IMR-90 (cell line): ENCODE measurements at regions not wholly inside any gene's neighbourhood (a gene's known extent, or its start where the extent isn't known, plus 50 kb on each side); places are given as distances from the start of the nearest gene placed in this dataset.

ENCODE experiments used
- ATAC-seq: fragments of 200-7000 bp; cut with Tn5 transposase; 2 replicates; pipeline ENCODE4 v1.9.1; 2020; ENCODE audit warnings: low read depth, mild to moderate bottlenecking, moderate library complexity
- BruUV-seq: library from RNA; stranded (reverse); fragments of 400-500 nt; replicated peaks from 2 replicates; lab custom pipeline; 2021; lab: Mats Ljungman, UMichigan
- CTCF ChIA-PET: fragments of 300-600 bp; formaldehyde crosslinking; extraction: SDS; loops from one replicate; lab custom pipeline; 2021; ENCODE audit warnings: antibody characterized with exemption; lab: Yijun Ruan, JAX
- POLR2A ChIA-PET: fragments of 300-600 bp; sonication (Branson Sonifier 250); formaldehyde crosslinking; loops from one replicate; lab custom pipeline; 2022; ENCODE audit warnings: antibody characterized with exemption; ENCODE audit not compliant: unreplicated experiment; lab: Charles Lee
- DNase-seq: peaks from one replicate; pipeline ENCODE4 v3.0.0; 2013
- H2AFZ ChIP-seq: replicated peaks from 2 replicates; pipeline ENCODE3; 2013; ENCODE audit warnings: low read length, mild to moderate bottlenecking; ENCODE audit not compliant: poor library complexity
- H2AK5ac ChIP-seq: 2 replicates; pipeline ENCODE4 v1.6.1; 2013; ENCODE audit warnings: low read depth, low read length, inconsistent platforms
- H2AK9ac ChIP-seq: replicated peaks from 2 replicates; pipeline ENCODE3; 2013; ENCODE audit warnings: mild to moderate bottlenecking, low read depth, low read length, moderate library complexity; ENCODE audit not compliant: poor library complexity
- H2BK120ac ChIP-seq: 2 replicates; pipeline ENCODE4 v1.6.1; 2013; ENCODE audit warnings: low read depth, low read length, inconsistent platforms
- H2BK15ac ChIP-seq: 3 replicates; pipeline ENCODE4 v1.6.1; 2013; ENCODE audit warnings: low read depth, low read length, inconsistent platforms
- H2BK20ac ChIP-seq: 2 replicates; pipeline ENCODE4 v1.6.1; 2013; ENCODE audit warnings: low read depth, mild to moderate bottlenecking, inconsistent platforms, low read length, moderate library complexity
- H2BK5ac ChIP-seq: 2 replicates; pipeline ENCODE4 v1.6.1; 2013; ENCODE audit warnings: mild to moderate bottlenecking, low read depth, low read length, inconsistent platforms; ENCODE audit not compliant: poor library complexity, severe bottlenecking
- H3K14ac ChIP-seq: replicated peaks from 2 replicates; pipeline ENCODE4 v1.6.1; 2013; ENCODE audit warnings: low read depth, low read length, inconsistent platforms
- H3K18ac ChIP-seq: 2 replicates; pipeline ENCODE4 v1.6.1; 2013; ENCODE audit warnings: low read depth, low read length, control low read depth
- H3K23ac ChIP-seq: 2 replicates; pipeline ENCODE4 v1.6.1; 2013; ENCODE audit warnings: low read depth, low read length, inconsistent platforms
- H3K27ac ChIP-seq: 2 replicates; pipeline ENCODE4 v1.5.1; 2013; ENCODE audit warnings: mild to moderate bottlenecking, control low read depth, low read length; ENCODE audit not compliant: insufficient read depth
- H3K27me3 ChIP-seq: 2 replicates; pipeline ENCODE4 v1.6.1; 2013; ENCODE audit warnings: low read length; ENCODE audit not compliant: control insufficient read depth, insufficient read depth
- H3K36me3 ChIP-seq: 2 replicates; pipeline ENCODE4 v1.6.1; 2013; ENCODE audit warnings: low read length, mixed read lengths; ENCODE audit not compliant: control insufficient read depth, insufficient read depth
- H3K4ac ChIP-seq: 2 replicates; pipeline ENCODE4 v1.6.1; 2013; ENCODE audit warnings: low read depth, low read length, inconsistent platforms
- H3K4me1 ChIP-seq: 2 replicates; pipeline ENCODE4 v1.6.1; 2013; ENCODE audit warnings: low read length, mixed read lengths; ENCODE audit not compliant: control insufficient read depth, insufficient read depth
- H3K4me2 ChIP-seq: 2 replicates; pipeline ENCODE4 v1.6.1; 2013; ENCODE audit warnings: low read depth, mild to moderate bottlenecking, control low read depth, low read length, moderate library complexity
- H3K4me3 ChIP-seq: 2 replicates; pipeline ENCODE4 v1.5.1; 2013; ENCODE audit warnings: low read depth, mild to moderate bottlenecking, control low read depth, low read length, moderate library complexity; ENCODE audit not compliant: insufficient read depth
- H3K56ac ChIP-seq: 2 replicates; pipeline ENCODE4 v1.6.1; 2013; ENCODE audit warnings: low read length, inconsistent platforms; ENCODE audit not compliant: insufficient read depth; ENCODE audit errors: extremely low read depth
- H3K79me1 ChIP-seq, 2 experiments: 2 replicates each; pipeline ENCODE4 v1.6.1; 2013; ENCODE audit warnings: low read length in 2 of 2, inconsistent platforms in 1 of 2, low read depth in 1 of 2
- H3K9ac ChIP-seq: 2 replicates; pipeline ENCODE4 v1.6.1; 2013; ENCODE audit warnings: low read depth, low read length, control low read depth
- H3K9me1 ChIP-seq: 2 replicates; pipeline ENCODE4 v1.6.1; 2013; ENCODE audit warnings: low read length, inconsistent platforms; ENCODE audit not compliant: insufficient read depth
- H3K9me3 ChIP-seq: 2 replicates; pipeline ENCODE4 v1.6.1; 2013; ENCODE audit warnings: low read length; ENCODE audit not compliant: control insufficient read depth, insufficient read depth
- H4K20me1 ChIP-seq: 2 replicates; pipeline ENCODE4 v1.6.1; 2013; ENCODE audit warnings: low read length, inconsistent platforms; ENCODE audit not compliant: insufficient read depth
- H4K5ac ChIP-seq: 2 replicates; pipeline ENCODE4 v1.6.1; 2013; ENCODE audit warnings: mild to moderate bottlenecking, low read depth, low read length, control low read depth
- H4K8ac ChIP-seq, 2 experiments: 2 replicates each; pipeline ENCODE4 v1.6.1; 2013; ENCODE audit warnings: low read depth in 2 of 2, low read length in 2 of 2, control low read depth in 1 of 2, inconsistent platforms in 1 of 2
- H4K91ac ChIP-seq: 2 replicates; pipeline ENCODE4 v1.6.1; 2013; ENCODE audit warnings: low read depth, low read length, inconsistent platforms; ENCODE audit not compliant: insufficient read depth
- BHLHE40 ChIP-seq: fragments of 150-350 bp; IDR thresholded peaks from 2 replicates; pipeline ENCODE4 v1.6.1; 2016; ENCODE audit warnings: mild to moderate bottlenecking, low read depth, low read length
- MAZ ChIP-seq: IDR thresholded peaks from 2 replicates; pipeline ENCODE4 v1.6.1; 2012; ENCODE audit warnings: low read depth, mild to moderate bottlenecking, low read length, improper control_type of control experiment, moderate library complexity, borderline replicate concordance
- POLR2A ChIP-seq: IDR thresholded peaks from 2 replicates; pipeline ENCODE4 v1.6.1; 2012; ENCODE audit warnings: mild to moderate bottlenecking, low read depth, low read length
- RFX5 ChIP-seq: IDR thresholded peaks from 2 replicates; pipeline ENCODE4 v1.8.0; 2012; ENCODE audit warnings: low read depth, mild to moderate bottlenecking, low read length, moderate library complexity
- dilution Hi-C: fragments of 300-500 bp; cut with HindIII; formaldehyde crosslinking; loops from one replicate; pipeline ENCODE4 v1.14.3; 2018; ENCODE audit warnings: low sequenced_read_pairs; ENCODE audit not compliant: unreplicated experiment
- in situ Hi-C: fragments of 300-500 bp; cut with MboI; formaldehyde crosslinking; loops from 3 replicates; pipeline ENCODE4 v1.14.3; 2019; ENCODE audit warnings: low sequenced_read_pairs, inconsistent platforms, mixed read lengths
- intact Hi-C: fragments of 100-400 bp; cut with micrococcal nuclease; formaldehyde crosslinking; loops from 2 replicates; pipeline ENCODE4 v1.10.0; 2022

- H3K9me3 ChIP-seq = no peaks in the 10 kb centered on the region
- DNase-seq = no peak
- no peaks in the 10 kb centered on the region for H3K9me1 ChIP-seq
- H3K4ac ChIP-seq = no peak overlapping the region
- no peak for ATAC-seq
- no peak overlapping the region for H2BK15ac ChIP-seq
- ChIA-PET CTCF (no interaction called here), POLR2A (no interaction called here)
- in situ Hi-C loops (no loop called here), dilution Hi-C loops (no loop called here), intact Hi-C loops (no loop called here)
- no peaks in the 10 kb centered on the region for H3K36me3 ChIP-seq
- H3K4me2 ChIP-seq = no peak overlapping the region
- H3K4me3 ChIP-seq = no peak overlapping the region
- H2AK9ac ChIP-seq = no peak overlapping the region
- no peak overlapping the region for H2AFZ ChIP-seq
- H3K9ac ChIP-seq = no peak overlapping the region
- H3K56ac ChIP-seq = no peak overlapping the region
- no TSS peak for BruUV-seq
- H3K27ac ChIP-seq = no peak overlapping the region
- no peak overlapping the region for H4K5ac ChIP-seq
- no peaks in the 10 kb centered on the region for H4K20me1 ChIP-seq
- H2BK120ac ChIP-seq = no peak overlapping the region
- no peak overlapping the region for H3K14ac ChIP-seq
- no peak overlapping the region for H2AK5ac ChIP-seq
- H4K91ac ChIP-seq = no peak overlapping the region
- no peaks in the 10 kb centered on the region for H3K4me1 ChIP-seq
- no peak overlapping the region for H2BK5ac ChIP-seq
- no peak overlapping the region for H3K18ac ChIP-seq
- no peak for TF ChIP-seq POLR2A
- no peak for TF ChIP-seq BHLHE40
- TF ChIP-seq MAZ = no peak
- no peak for TF ChIP-seq RFX5
- H3K79me1 ChIP-seq = no peaks in the 10 kb centered on the region
- H3K27me3 ChIP-seq = peaks cover 22% of the 10 kb centered on the region
- no peak overlapping the region for H3K23ac ChIP-seq
- H2BK20ac ChIP-seq = no peak overlapping the region
- H4K8ac ChIP-seq = no peak overlapping the region
These were observed 81.1 kb upstream of the ADO start for GRCh38 chr10:62723375-62723774.
